H1 (cell line): ENCODE measurements at regions not wholly inside any gene's neighbourhood (a gene's known extent, or its start where the extent isn't known, plus 50 kb on each side); places are given as distances from the start of the nearest gene placed in this dataset.

Experiments
- NANOG ChIP-seq: IDR thresholded peaks from 2 replicates; pipeline ENCODE4 v1.6.1; 2011; ENCODE audit warnings: low read length, low read depth, mild to moderate bottlenecking, inconsistent platforms; ENCODE audit not compliant: insufficient read depth, poor library complexity, severe bottlenecking

DNA sequence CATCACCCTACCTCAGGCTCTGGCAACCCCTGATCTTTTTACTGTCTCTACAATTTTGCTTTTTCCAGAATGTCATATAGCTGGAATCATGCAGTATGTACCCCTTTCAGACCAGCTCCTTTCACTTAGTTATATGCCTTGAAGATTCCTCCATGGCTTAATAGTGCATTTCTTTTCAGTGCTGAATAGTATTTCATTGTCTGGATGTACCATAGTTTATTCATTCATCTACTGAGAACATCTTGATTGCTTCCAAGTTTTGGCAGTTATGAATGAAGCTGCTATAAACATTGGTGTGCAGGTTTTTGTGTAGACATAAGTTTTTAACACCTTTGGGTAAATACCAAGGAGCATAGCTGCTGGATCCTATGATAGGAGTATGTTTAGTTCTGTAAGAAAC lies 50.8 kb upstream of the ANP32A start (continued):
- TF ChIP-seq NANOG, result no peak
